ENCODE measurements at regions not wholly inside any gene's neighbourhood (a gene's known extent, or its start where the extent isn't known, plus 50 kb on each side); places are given as distances from the start of the nearest gene placed in this dataset.

DNA sequence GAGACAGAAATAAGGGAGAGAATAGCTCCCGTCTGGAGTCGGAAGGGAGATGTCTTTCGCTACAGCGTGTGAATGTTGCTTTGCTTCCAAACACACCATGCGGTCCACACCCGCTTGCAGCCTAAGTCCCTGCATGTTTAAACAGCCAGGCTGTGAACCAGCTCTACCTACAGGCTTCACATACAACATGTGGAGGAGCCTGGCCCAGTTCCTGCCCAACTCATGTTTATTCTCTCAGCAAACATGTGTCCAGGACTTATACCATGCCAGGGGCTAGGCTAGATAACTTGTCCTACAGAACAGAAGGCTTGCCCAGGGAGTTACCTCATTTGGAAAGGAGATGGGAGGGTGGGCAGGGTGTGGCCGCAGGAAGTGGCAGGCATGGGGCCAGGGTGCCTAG, 181.5 kb downstream of the FOXO1 start:
- TF ChIP-seq, protein P1, sequence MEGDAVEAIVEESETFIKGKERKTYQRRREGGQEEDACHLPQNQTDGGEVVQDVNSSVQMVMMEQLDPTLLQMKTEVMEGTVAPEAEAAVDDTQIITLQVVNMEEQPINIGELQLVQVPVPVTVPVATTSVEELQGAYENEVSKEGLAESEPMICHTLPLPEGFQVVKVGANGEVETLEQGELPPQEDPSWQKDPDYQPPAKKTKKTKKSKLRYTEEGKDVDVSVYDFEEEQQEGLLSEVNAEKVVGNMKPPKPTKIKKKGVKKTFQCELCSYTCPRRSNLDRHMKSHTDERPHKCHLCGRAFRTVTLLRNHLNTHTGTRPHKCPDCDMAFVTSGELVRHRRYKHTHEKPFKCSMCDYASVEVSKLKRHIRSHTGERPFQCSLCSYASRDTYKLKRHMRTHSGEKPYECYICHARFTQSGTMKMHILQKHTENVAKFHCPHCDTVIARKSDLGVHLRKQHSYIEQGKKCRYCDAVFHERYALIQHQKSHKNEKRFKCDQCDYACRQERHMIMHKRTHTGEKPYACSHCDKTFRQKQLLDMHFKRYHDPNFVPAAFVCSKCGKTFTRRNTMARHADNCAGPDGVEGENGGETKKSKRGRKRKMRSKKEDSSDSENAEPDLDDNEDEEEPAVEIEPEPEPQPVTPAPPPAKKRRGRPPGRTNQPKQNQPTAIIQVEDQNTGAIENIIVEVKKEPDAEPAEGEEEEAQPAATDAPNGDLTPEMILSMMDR (IDR thresholded peaks at IDR 0.05 in 8 of 11, conservative IDR thresholded peaks at IDR 0.05 in 3 of 11), result no peak
- TF ChIP-seq POLR2AphosphoS5 (IDR thresholded peaks at IDR 0.05) (no peak), POLR2A (IDR thresholded peaks at IDR 0.05) (no peak)
